HCT116 (cell line): ENCODE measurements at regions not wholly inside any gene's neighbourhood (a gene's known extent, or its start where the extent isn't known, plus 50 kb on each side); places are given as distances from the start of the nearest gene placed in this dataset.

Experiments
- ATAC-seq: fragments of 200-7000 bp; cut with Tn5 transposase; 2 replicates; pipeline ENCODE4 v1.9.1; 2020; ENCODE audit warnings: mild to moderate bottlenecking, moderate library complexity
- BruUV-seq: library from RNA; stranded (reverse); fragments of 400-500 nt; replicated peaks from 2 replicates; lab custom pipeline; 2021; lab: Mats Ljungman, UMichigan
- CTCF ChIA-PET: fragments of 300-600 bp; sonication (Branson Sonifier 250); formaldehyde crosslinking; loops from one replicate; lab custom pipeline; 2021; ENCODE audit warnings: antibody characterized with exemption; lab: Charles Lee
- POLR2A ChIA-PET: fragments of 300-600, 350-600 bp; sonication (Branson Sonifier 250); formaldehyde crosslinking; loops from one replicate; lab custom pipeline; 2021; ENCODE audit warnings: antibody characterized with exemption; lab: Charles Lee
- RAD21 ChIA-PET, 2 experiments: fragments of 300-600 bp; sonication (Branson Sonifier 250); formaldehyde crosslinking; loops; one replicate each; lab custom pipeline; 2023; ENCODE audit warnings: low total read pairs in 2 of 2; ENCODE audit not compliant: uncharacterized antibody in 2 of 2, unreplicated experiment in 2 of 2, low non-redundant PET in 1 of 2; lab: Charles Lee
- DNase-seq: peaks from one replicate; pipeline ENCODE4 v3.0.0-alpha.2; 2010; ENCODE audit warnings: low read depth, low spot score
- H2AFZ ChIP-seq: fragments of 200-600 bp; shearing (Covaris generic), sonication (generic); 2 replicates; pipeline ENCODE4 v1.6.1; 2017; ENCODE audit warnings: low read depth, mixed run types, mixed read lengths, antibody characterized with exemption, low read length; ENCODE audit not compliant: poor library complexity, severe bottlenecking
- H3K27ac ChIP-seq: 2 replicates; pipeline ENCODE4 v1.5.1; 2012; ENCODE audit warnings: low read depth, low read length
- H3K27me3 ChIP-seq: fragments of 200-600 bp; sonication (generic); 2 replicates; pipeline ENCODE4 v1.6.1; 2016; ENCODE audit warnings: mixed run types, low read length, mixed read lengths; ENCODE audit not compliant: insufficient read depth
- H3K36me3 ChIP-seq, 2 experiments: fragments of 200-500 bp in 1 of 2; fragments of 200-600 bp in 1 of 2; sonication (Bioruptor generic) in 1 of 2; sonication (generic) in 1 of 2; 2 replicates each; pipeline versions ENCODE4 v1.5.1 to v1.6.1; 2014 to 2016; ENCODE audit warnings: low read length in 2 of 2, inconsistent platforms in 1 of 2, mixed read lengths in 1 of 2, mixed run types in 1 of 2; ENCODE audit not compliant: insufficient read depth in 2 of 2, control insufficient read depth in 1 of 2
- H3K4me1 ChIP-seq, 2 experiments: fragments of 200-600 bp in 1 of 2; sonication (generic) in 1 of 2; 2 replicates each; pipeline versions ENCODE4 v1.5.1 to v1.6.1; 2012 to 2017; ENCODE audit warnings: low read length in 2 of 2, inconsistent platforms in 1 of 2, mild to moderate bottlenecking in 1 of 2, mixed read lengths in 1 of 2, mixed run types in 1 of 2, moderate library complexity in 1 of 2; ENCODE audit not compliant: insufficient read depth in 2 of 2, control insufficient read depth in 1 of 2
- H3K4me2 ChIP-seq: fragments of 200-600 bp; sonication (generic); 2 replicates; pipeline ENCODE4 v1.6.1; 2017; ENCODE audit warnings: mixed run types, low read length, mixed read lengths
- H3K4me3 ChIP-seq, 2 experiments: fragments of 200-600 bp in 1 of 2; sonication (generic) in 1 of 2; replicated peaks in 1 of 2; 2 replicates each; pipeline ENCODE4 v1.5.1; 2011 to 2016; ENCODE audit warnings: low read length in 2 of 2, control low read depth in 1 of 2, low read depth in 1 of 2, mild to moderate bottlenecking in 1 of 2, mixed read lengths in 1 of 2, mixed run types in 1 of 2
- H3K79me2 ChIP-seq: fragments of 200-600 bp; sonication (generic); 2 replicates; pipeline ENCODE4 v1.6.1; 2017; ENCODE audit warnings: mild to moderate bottlenecking, mixed run types, low read length, moderate library complexity, mixed read lengths; ENCODE audit not compliant: insufficient read depth
- H3K9ac ChIP-seq: fragments of 200-600 bp; sonication (generic); 2 replicates; pipeline ENCODE4 v1.6.1; 2016; ENCODE audit warnings: low read length, mixed read lengths
- H3K9me2 ChIP-seq: fragments of 200-600 bp; sonication (generic), shearing (Covaris generic); 2 replicates; pipeline ENCODE4 v1.6.1; 2017; ENCODE audit warnings: mixed run types, mild to moderate bottlenecking, moderate library complexity; ENCODE audit not compliant: insufficient read depth
- H3K9me3 ChIP-seq, 2 experiments: fragments of 200-500 bp in 1 of 2; fragments of 200-600 bp in 1 of 2; sonication (Bioruptor generic) in 1 of 2; sonication (generic) in 1 of 2; 2 replicates each; pipeline ENCODE4 v1.6.1; 2014 to 2017; ENCODE audit warnings: low read length in 2 of 2, mixed read lengths in 2 of 2, inconsistent platforms in 1 of 2, low read depth in 1 of 2, mild to moderate bottlenecking in 1 of 2, mixed run types in 1 of 2, moderate library complexity in 1 of 2; ENCODE audit not compliant: control insufficient read depth in 1 of 2, insufficient read depth in 1 of 2
- H4K20me1 ChIP-seq: fragments of 200-600 bp; sonication (generic), shearing (Covaris generic); 2 replicates; pipeline ENCODE4 v1.6.1; 2017; ENCODE audit warnings: mixed run types, mild to moderate bottlenecking, moderate library complexity; ENCODE audit not compliant: insufficient read depth
- ATF3 ChIP-seq: IDR thresholded peaks from 2 replicates; pipeline ENCODE4 v1.6.1; 2012
- CTCF ChIP-seq, 3 experiments: fragments of 200-600 bp in 1 of 3; sonication (generic) in 1 of 3; IDR thresholded peaks in 2 of 3; conservative IDR thresholded peaks in 1 of 3; 2 replicates each; pipeline ENCODE4 v1.5.1; 2012 to 2017; ENCODE audit warnings: low read depth in 2 of 3, low read length in 2 of 3, antibody characterized with exemption in 1 of 3, borderline replicate concordance in 1 of 3, control low read depth in 1 of 3, mild to moderate bottlenecking in 1 of 3, mixed read lengths in 1 of 3, mixed run types in 1 of 3, moderate library complexity in 1 of 3; ENCODE audit not compliant: insufficient read depth in 1 of 3
- EGR1 ChIP-seq: IDR thresholded peaks from 2 replicates; pipeline ENCODE4 v1.6.1; 2012; ENCODE audit warnings: low read depth
- EZH2phosphoT487 ChIP-seq: fragments of 200-600 bp; IDR thresholded peaks from 2 replicates; pipeline ENCODE4 v1.6.1; 2018; ENCODE audit warnings: antibody characterized with exemption, borderline replicate concordance
- JUND ChIP-seq: IDR thresholded peaks from 2 replicates; pipeline ENCODE4 v1.6.1; 2012
- MAX ChIP-seq: IDR thresholded peaks from 2 replicates; pipeline ENCODE4 v1.6.1; 2012
- POLR2AphosphoS5 ChIP-seq: IDR thresholded peaks from 2 replicates; pipeline ENCODE4 v1.6.1; 2011; ENCODE audit warnings: mild to moderate bottlenecking, low read depth, low read length, moderate library complexity
- REST ChIP-seq: IDR thresholded peaks from 2 replicates; pipeline ENCODE4 v1.6.1; 2012; ENCODE audit warnings: low read depth
- SIN3A ChIP-seq: IDR thresholded peaks from 2 replicates; pipeline ENCODE4 v1.6.1; 2012; ENCODE audit warnings: low read depth
- SP1 ChIP-seq: IDR thresholded peaks from 2 replicates; pipeline ENCODE4 v1.6.1; 2012; ENCODE audit warnings: low read depth
- SRF ChIP-seq: IDR thresholded peaks from 2 replicates; pipeline ENCODE4 v1.6.1; 2012; ENCODE audit warnings: low read depth
- TCF7L2 ChIP-seq: IDR thresholded peaks from 2 replicates; pipeline ENCODE4 v1.7.0; 2011; ENCODE audit warnings: borderline replicate concordance, inconsistent platforms; ENCODE audit not compliant: insufficient read depth, insufficient read length; ENCODE audit errors: extremely low read depth
- YY1 ChIP-seq: IDR thresholded peaks from 2 replicates; pipeline ENCODE4 v1.6.1; 2011; ENCODE audit warnings: low read length, low read depth, moderate library complexity, mild to moderate bottlenecking; ENCODE audit not compliant: insufficient replicate concordance; ENCODE audit errors: extremely low read depth
- ZBTB33 ChIP-seq: IDR thresholded peaks from 2 replicates; pipeline ENCODE4 v1.6.1; 2011; ENCODE audit warnings: mild to moderate bottlenecking, low read length, moderate library complexity; ENCODE audit not compliant: insufficient replicate concordance; ENCODE audit errors: extremely low read depth
- ZNF274 ChIP-seq: fragments of 200-500 bp; sonication (Bioruptor generic); IDR thresholded peaks from 2 replicates; pipeline ENCODE4 v1.6.1; 2014; ENCODE audit warnings: mild to moderate bottlenecking, low read depth, low read length, inconsistent platforms
- intact Hi-C: fragments of 100-400 bp; cut with micrococcal nuclease; formaldehyde crosslinking; loops from 2 replicates; pipeline ENCODE4 v1.10.0; 2022

- TF ChIP-seq POLR2AphosphoS5 (no peak), ZBTB33 (no peak), EZH2phosphoT487 (no peak), YY1 (no peak), ZNF274 (no peak), ATF3 (no peak), SIN3A (no peak), EGR1 (no peak), REST (no peak), CTCF (IDR thresholded peaks at IDR 0.05 in 2 of 3, conservative IDR thresholded peaks at IDR 0.05 in 1 of 3; ENCODE audit: borderline replicate concordance in 1 of 3, insufficient read depth in 1 of 3, low read depth in 2 of 3, low read length in 2 of 3) (no peak), SRF (no peak), MAX (no peak), JUND (no peak), SP1 (no peak), TCF7L2 (no peak)
- TF ChIP-seq, all 23 proteins: peak for 0
- Histone ChIP-seq H3K27me3 (no peaks in the 10 kb centered on the region), H3K79me2 (no peaks in the 10 kb centered on the region), H3K36me3 (no peaks in the 10 kb centered on the region), H3K27ac (no peak overlapping the region), H2AFZ (no peak overlapping the region), H3K9me2 (no peaks in the 10 kb centered on the region), H3K4me1 (no peaks in the 10 kb centered on the region), H3K9me3 (no peaks in the 10 kb centered on the region), H3K4me2 (no peak overlapping the region), H4K20me1 (no peaks in the 10 kb centered on the region), H3K4me3 (no peak overlapping the region), H3K9ac (no peak overlapping the region)
- intact Hi-C loops = no loop called here
- DNase-seq = no peak
- no TSS peak for BruUV-seq
- ATAC-seq = no peak
- RAD21 ChIA-PET = no interaction called here
- POLR2A ChIA-PET = no interaction called here
- CTCF ChIA-PET = interaction anchor here (0.5 kb wide), 1 partner anchor 75 kb away, joined by 3 read pairs; no protein-coding TSS in a partner anchor
Measured at GRCh38 chr4:84279678-84280077, 219.4 kb downstream of the NKX6-1 start.
